Heart right ventricle (tissue), 16 donors: ENCODE measurements at regions not wholly inside any gene's neighbourhood (a gene's known extent, or its start where the extent isn't known, plus 50 kb on each side); places are given as distances from the start of the nearest gene placed in this dataset.

Experiments used
- ATAC-seq, 8 donors: fragments of 200-7000 bp; cut with Tn5 transposase; one replicate each; pipeline ENCODE4 v1.9.1; 2020; ENCODE audit warnings: mild to moderate bottlenecking in 8 of 8, moderate library complexity in 8 of 8, moderate number of reproducible peaks in 1 of 8
- DNase-seq, 2 donors: peaks; one replicate each; pipeline ENCODE4 v3.0.0-alpha.2; 2020
- H3K27ac ChIP-seq, 10 donors: fragments of 200-600 bp; sonication (generic) in 2 of 10; one replicate each; pipeline versions ENCODE4 v1.5.0 to v1.8.0; 2020 to 2022; ENCODE audit warnings: mild to moderate bottlenecking in 3 of 10
- H3K27me3 ChIP-seq, 7 donors: fragments of 200-600 bp; one replicate each; pipeline ENCODE4 v1.8.0; 2021 to 2022; ENCODE audit warnings: mild to moderate bottlenecking in 2 of 7
- H3K36me3 ChIP-seq, 9 donors: fragments of 200-600 bp; sonication (generic) in 1 of 9; one replicate each; pipeline versions ENCODE4 v1.5.0 to v1.8.0; 2020 to 2022; ENCODE audit warnings: mild to moderate bottlenecking in 2 of 9
- H3K4me1 ChIP-seq, 9 donors: fragments of 200-600 bp; sonication (generic) in 1 of 9; one replicate each; pipeline versions ENCODE4 v1.5.0 to v1.8.0; 2020 to 2022; ENCODE audit warnings: mild to moderate bottlenecking in 4 of 9
- H3K4me3 ChIP-seq, 10 donors: fragments of 200-600 bp; sonication (generic) in 2 of 10; one replicate each; pipeline versions ENCODE4 v1.5.0 to v1.8.0; 2020 to 2022; ENCODE audit warnings: mild to moderate bottlenecking in 7 of 10, moderate library complexity in 2 of 10
- H3K9me3 ChIP-seq, 11 donors: fragments of 200-600 bp in 10 of 11; sonication (generic) in 2 of 11; one replicate each; pipeline versions ENCODE4 v1.5.0 to v1.8.0; 2013 to 2022; ENCODE audit warnings: mild to moderate bottlenecking in 2 of 11, control low read depth in 1 of 11, moderate library complexity in 1 of 11
- CTCF ChIP-seq, 9 donors: fragments of 200-600 bp; sonication (generic) in 2 of 9; IDR thresholded peaks; one replicate each; pipeline versions ENCODE4 v1.5.0 to v1.8.0; 2021 to 2022; ENCODE audit warnings: antibody characterized with exemption in 9 of 9, mild to moderate bottlenecking in 5 of 9, moderate library complexity in 1 of 9
- WGBS, 2 donors: extraction: QIAGEN DNeasy Blood & Tissue Kit; methylation state at CpG; one replicate each; pipeline ENCODE4 v1.1.7; 2013; ENCODE audit warnings: inconsistent platforms in 1 of 2; 5-methylcytosine and 5-hydroxymethylcytosine counted together
- intact Hi-C, 10 donors: fragments of 100-400 bp; cut with DNase I; formaldehyde crosslinking; loops; one replicate each; pipeline versions ENCODE4 v1.11.1 to v1.14.2; 2022
- donor health status: Arrhythmogenic right ventricular cardiomyopathy.
- donor health status: ischemic (EF 13 %, LVEDD 7.1; RV severe dilation, severe dysfunction).
- donor health status: healthy with polysubstance abuse.
- donor health status: DM: no; HTN: yes; CAD: no.
- donor health status: DM: no; HTN: no; CAD: no.
- donor health status: ischemic (EF 25% LVEDD 6.9; RV normal size, moderate dysfunction).
- donor health status: ischemic (EF 25% LVEDD 5.7; RV mildly dilated, moderate dysfunction).
- donor health status: healthy.
- donor health status: DM: yes; HTN: yes; CAD: no.
- donor health status: Ischemic cardiomyopathy.
- donor health status: ischemic (EF 35%, LVEDD 5.7; RV mildly dilated, moderate dysfunction).
- donor health status: nonischemic (EF 11% LVEDD 7.7; RV severe dilation, severe dysfunction).
- donor health status: DM: yes; HTN: yes; CAD: no.
- donor health status: PGD.
- donor health status: ischemic (EF 29% LVEDD 5.4; RV normal size, mild dysfunction).
- donor health status: nonischemic (EF 23%, LVEDD 6.1; RV moderate dilation, normal function).

- intact Hi-C loops, result no loop called here
- H3K27ac ChIP-seq, result no peak overlapping the region
- ATAC-seq (no peak), DNase-seq (no peak)
- no peaks in the 10 kb centered on the region for H3K27me3 ChIP-seq
- 84 to 86% methylated on average over 4 of the region's 4 CpGs for WGBS, 2 donors
- H3K36me3 ChIP-seq, result no peaks in the 10 kb centered on the region
- H3K9me3 ChIP-seq, result no peaks in the 10 kb centered on the region
- H3K4me1 ChIP-seq, result no peaks in the 10 kb centered on the region
- TF ChIP-seq CTCF (IDR thresholded peaks at IDR 0.05), result no peak
- no peak overlapping the region for H3K4me3 ChIP-seq
Observed at GRCh38 chr9:79006546-79006945, 565.2 kb upstream of the TLE4 start.

GRCh38 chr9:79007701-79008483, 563.9 kb upstream of the TLE4 start:
- no peak for ATAC-seq
- intact Hi-C loops, result no loop called here
- WGBS, 2 donors, result 79 to 82% methylated on average over 8 of the region's 8 CpGs
- no peaks in the 10 kb centered on the region for H3K9me3 ChIP-seq
- H3K27me3 ChIP-seq, result no peaks in the 10 kb centered on the region
- no peaks in the 10 kb centered on the region for H3K36me3 ChIP-seq
- H3K4me3 ChIP-seq, result no peak overlapping the region
- no peak overlapping the region for H3K27ac ChIP-seq
- no peaks in the 10 kb centered on the region for H3K4me1 ChIP-seq
- DNase-seq, result no peak
- TF ChIP-seq CTCF (IDR thresholded peaks at IDR 0.05), result no peak

- Histone ChIP-seq H3K36me3 (no peaks in the 10 kb centered on the region), H3K27me3 (no peaks in the 10 kb centered on the region), H3K9me3 (no peaks in the 10 kb centered on the region), H3K4me1 (no peaks in the 10 kb centered on the region), H3K27ac (no peak overlapping the region), H3K4me3 (no peak overlapping the region)
- intact Hi-C loops, result no loop called here
- no peak for TF ChIP-seq CTCF (IDR thresholded peaks at IDR 0.05)
- 68 to 70% methylated on average over 3 of the region's 3 CpGs for WGBS, 2 donors
- DNase-seq, result no peak
- no peak for ATAC-seq
Observed at GRCh38 chr9:79008916-79009315, 562.8 kb upstream of the TLE4 start.

- TF ChIP-seq CTCF (IDR thresholded peaks at IDR 0.05), result no peak
- intact Hi-C loops, result no loop called here
- Histone ChIP-seq H3K9me3 (no peaks in the 10 kb centered on the region), H3K4me1 (no peaks in the 10 kb centered on the region), H3K27ac (no peak overlapping the region), H3K27me3 (no peaks in the 10 kb centered on the region), H3K36me3 (no peaks in the 10 kb centered on the region), H3K4me3 (no peak overlapping the region)
- ATAC-seq (no peak), DNase-seq (no peak)
- 76 to 80% methylated on average over 3 of the region's 3 CpGs for WGBS, 2 donors
Observed at GRCh38 chr9:79011461-79011860, 560.3 kb upstream of the TLE4 start.
